ENCODE measurements at regions not wholly inside any gene's neighbourhood (a gene's known extent, or its start where the extent isn't known, plus 50 kb on each side); places are given as distances from the start of the nearest gene placed in this dataset.

- no peak for FAIRE-seq
Measured at GRCh38 chr7:26560526-26561256, 269.0 kb downstream of the SNX10 start.

GRCh38 chr7:26562841-26563240, 271.2 kb downstream of the SNX10 start:
- FAIRE-seq, result no peak

GRCh38 chr7:26563406-26563805, 271.7 kb downstream of the SNX10 start:
- FAIRE-seq, result no peak

GRCh38 chr7:26567266-26567665, 275.6 kb downstream of the SNX10 start:
- no peak for FAIRE-seq

GRCh38 chr7:26574476-26574875, 282.8 kb downstream of the SNX10 start:
- no peak for FAIRE-seq

GRCh38 chr7:26580064-26580591, 284.3 kb downstream of the SKAP2 start:
- no peak for FAIRE-seq

- FAIRE-seq, result no peak
Measured at GRCh38 chr7:26580711-26581110, 283.7 kb downstream of the SKAP2 start.

GRCh38 chr7:26583094-26583648, 281.2 kb downstream of the SKAP2 start:
- FAIRE-seq, result no peak

- FAIRE-seq, result no peak
Measured at GRCh38 chr7:26584326-26584725, 280.1 kb downstream of the SKAP2 start.

GRCh38 chr7:26584987-26585665, 279.3 kb downstream of the SKAP2 start:
- FAIRE-seq, result no peak

- FAIRE-seq, result no peak
Measured at GRCh38 chr7:26587536-26587935, 276.9 kb downstream of the SKAP2 start.

- FAIRE-seq, result no peak
Measured at GRCh38 chr7:26588511-26588910, 275.9 kb downstream of the SKAP2 start.

- FAIRE-seq, result no peak
Measured at GRCh38 chr7:26590709-26591108, 273.7 kb downstream of the SKAP2 start.

GRCh38 chr7:26592011-26592410, 272.4 kb downstream of the SKAP2 start:
- FAIRE-seq, result no peak

- FAIRE-seq, result no peak
Measured at GRCh38 chr7:26593393-26593792, 271.0 kb downstream of the SKAP2 start.

GRCh38 chr7:26593896-26594295, 270.5 kb downstream of the SKAP2 start:
- FAIRE-seq, result no peak

- no peak for FAIRE-seq
Measured at GRCh38 chr7:26594553-26594952, 269.8 kb downstream of the SKAP2 start.

GRCh38 chr7:26598867-26599266, 265.5 kb downstream of the SKAP2 start:
- no peak for FAIRE-seq

GRCh38 chr7:26599982-26600381, 264.4 kb downstream of the SKAP2 start:
- FAIRE-seq, result no peak

- no peak for FAIRE-seq
Measured at GRCh38 chr7:26600411-26600810, 264.0 kb downstream of the SKAP2 start.

GRCh38 chr7:26603631-26604030, 260.8 kb downstream of the SKAP2 start:
- no peak for FAIRE-seq

GRCh38 chr7:26608402-26608801, 256.0 kb downstream of the SKAP2 start:
- no peak for FAIRE-seq

GRCh38 chr7:26609082-26609481, 255.3 kb downstream of the SKAP2 start:
- no peak for FAIRE-seq

- no peak for FAIRE-seq
Measured at GRCh38 chr7:26609532-26609931, 254.9 kb downstream of the SKAP2 start.

Measured in TTC549 (cell line).